Calu3 (cell line): ENCODE measurements at regions not wholly inside any gene's neighbourhood (a gene's known extent, or its start where the extent isn't known, plus 50 kb on each side); places are given as distances from the start of the nearest gene placed in this dataset.

Experiments
- BruUV-seq: library from RNA; stranded (reverse); fragments of 400-500 nt; replicated peaks from 2 replicates; lab custom pipeline; 2021; lab: Mats Ljungman, UMichigan
- CTCF ChIA-PET: fragments of 300-600 bp; sonication (Branson Sonifier 250); formaldehyde crosslinking; loops from one replicate; lab custom pipeline; 2022; ENCODE audit warnings: antibody characterized with exemption; lab: Charles Lee
- DNase-seq: peaks from one replicate; pipeline ENCODE4 v3.0.0; 2022
- H3K27ac Mint-ChIP-seq: one replicate; pipeline ENCODE4 v1.8.0; 2022; ENCODE audit warnings: mixed read lengths; ENCODE audit not compliant: unreplicated experiment
- H3K27me3 Mint-ChIP-seq: one replicate; pipeline ENCODE4 v1.8.0; 2022; ENCODE audit warnings: mixed read lengths; ENCODE audit not compliant: unreplicated experiment
- H3K36me3 Mint-ChIP-seq: one replicate; pipeline ENCODE4 v1.8.0; 2022; ENCODE audit warnings: mild to moderate bottlenecking, moderate library complexity, mixed read lengths; ENCODE audit not compliant: insufficient read depth, unreplicated experiment
- H3K4me1 Mint-ChIP-seq: one replicate; pipeline ENCODE4 v1.8.0; 2022; ENCODE audit warnings: mild to moderate bottlenecking, low read depth, mixed read lengths; ENCODE audit not compliant: unreplicated experiment
- H3K4me3 Mint-ChIP-seq: one replicate; pipeline ENCODE4 v1.8.0; 2022; ENCODE audit warnings: mild to moderate bottlenecking, low read depth, moderate library complexity, mixed read lengths; ENCODE audit not compliant: unreplicated experiment
- H3K9me3 Mint-ChIP-seq: one replicate; pipeline ENCODE4 v1.8.0; 2022; ENCODE audit warnings: low read depth, mixed read lengths; ENCODE audit not compliant: unreplicated experiment
- intact Hi-C: fragments of 100-400 bp; cut with micrococcal nuclease; formaldehyde crosslinking; loops from one replicate; pipeline ENCODE4 v1.10.0; 2022; ENCODE audit not compliant: unreplicated experiment
- TF ChIP-seq, protein P1 (sequence below): fragments of 200-600 bp; IDR thresholded peaks from one replicate; pipeline ENCODE4 v1.8.0; 2022; ENCODE audit warnings: antibody characterized with exemption; ENCODE audit not compliant: unreplicated experiment

DNA sequence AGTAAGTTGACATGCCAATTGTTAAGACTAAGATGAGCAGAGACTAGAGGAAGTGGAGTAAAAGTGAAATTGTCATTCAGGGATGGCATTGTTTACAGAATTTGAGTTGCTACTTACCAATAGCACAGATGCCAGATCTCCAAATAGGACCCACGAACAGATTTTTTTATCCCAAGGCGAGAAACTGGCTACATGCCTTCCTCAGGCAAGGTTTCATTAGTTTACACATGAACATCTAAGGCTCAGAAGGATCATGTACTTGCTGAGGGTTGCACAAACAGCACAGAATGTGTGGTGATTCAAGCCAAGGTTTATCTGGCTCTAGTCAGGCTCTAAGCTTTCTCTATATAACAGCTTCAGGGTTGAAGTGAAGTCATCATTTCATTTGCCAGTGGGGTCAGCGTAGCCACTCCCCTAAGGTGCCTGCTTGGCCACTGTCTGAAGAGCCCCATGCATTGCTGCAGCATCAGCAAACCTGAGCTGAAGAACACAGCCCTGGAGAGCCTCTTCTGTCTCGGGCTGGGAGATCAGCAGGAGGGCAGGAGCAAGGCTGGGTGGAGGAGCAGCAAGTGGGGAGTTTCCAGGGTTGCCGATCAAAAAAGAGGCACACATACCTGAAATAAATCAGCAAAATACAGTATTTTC is 193.0 kb upstream of the LCORL start:
- Mint-ChIP-seq H3K27me3 (no peaks in the 10 kb centered on the region), H3K4me3 (no peak overlapping the region), H3K4me1 (no peaks in the 10 kb centered on the region), H3K9me3 (peaks cover 2% of the 10 kb centered on the region), H3K27ac (no peak overlapping the region), H3K36me3 (no peaks in the 10 kb centered on the region)
- CTCF ChIA-PET: no interaction called here
- no peak for DNase-seq
- intact Hi-C loops: no loop called here
- no TSS peak for BruUV-seq
- TF ChIP-seq, protein P1, sequence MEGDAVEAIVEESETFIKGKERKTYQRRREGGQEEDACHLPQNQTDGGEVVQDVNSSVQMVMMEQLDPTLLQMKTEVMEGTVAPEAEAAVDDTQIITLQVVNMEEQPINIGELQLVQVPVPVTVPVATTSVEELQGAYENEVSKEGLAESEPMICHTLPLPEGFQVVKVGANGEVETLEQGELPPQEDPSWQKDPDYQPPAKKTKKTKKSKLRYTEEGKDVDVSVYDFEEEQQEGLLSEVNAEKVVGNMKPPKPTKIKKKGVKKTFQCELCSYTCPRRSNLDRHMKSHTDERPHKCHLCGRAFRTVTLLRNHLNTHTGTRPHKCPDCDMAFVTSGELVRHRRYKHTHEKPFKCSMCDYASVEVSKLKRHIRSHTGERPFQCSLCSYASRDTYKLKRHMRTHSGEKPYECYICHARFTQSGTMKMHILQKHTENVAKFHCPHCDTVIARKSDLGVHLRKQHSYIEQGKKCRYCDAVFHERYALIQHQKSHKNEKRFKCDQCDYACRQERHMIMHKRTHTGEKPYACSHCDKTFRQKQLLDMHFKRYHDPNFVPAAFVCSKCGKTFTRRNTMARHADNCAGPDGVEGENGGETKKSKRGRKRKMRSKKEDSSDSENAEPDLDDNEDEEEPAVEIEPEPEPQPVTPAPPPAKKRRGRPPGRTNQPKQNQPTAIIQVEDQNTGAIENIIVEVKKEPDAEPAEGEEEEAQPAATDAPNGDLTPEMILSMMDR: no peak

DNA sequence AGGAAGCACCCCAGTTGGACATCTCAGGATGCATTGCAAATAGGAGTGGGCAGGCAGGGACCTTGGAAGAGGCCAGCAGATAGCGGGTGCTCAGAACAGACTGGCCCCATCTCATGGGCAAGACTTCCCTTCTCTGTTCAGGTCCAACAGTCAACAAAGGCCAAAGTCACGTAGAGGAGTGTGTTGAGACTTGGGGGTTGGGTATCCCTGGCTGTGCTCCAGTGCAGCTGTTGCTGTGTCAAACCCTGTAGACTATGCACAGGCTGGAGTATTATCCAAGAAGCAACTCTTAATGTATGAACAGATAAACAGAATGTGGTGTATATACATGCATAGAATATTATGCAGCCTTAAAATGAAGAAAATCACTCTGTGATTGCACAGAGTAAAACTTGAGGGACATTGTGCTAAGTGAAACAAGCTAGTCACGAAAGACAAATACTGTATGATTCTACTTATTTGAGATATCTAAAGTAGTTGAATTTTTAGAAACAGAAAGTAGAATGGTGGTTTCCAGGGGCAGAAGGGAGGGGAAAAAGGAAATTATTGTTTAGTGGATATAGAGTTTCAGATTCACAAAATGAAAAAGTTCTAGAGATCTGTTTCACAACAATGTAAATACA is 192.1 kb upstream of the LCORL start:
- no peak for DNase-seq
- Mint-ChIP-seq H3K36me3 (no peaks in the 10 kb centered on the region), H3K27ac (no peak overlapping the region), H3K9me3 (peaks cover 2% of the 10 kb centered on the region), H3K4me3 (no peak overlapping the region), H3K27me3 (no peaks in the 10 kb centered on the region), H3K4me1 (no peaks in the 10 kb centered on the region)
- TF ChIP-seq, protein P1: no peak
- CTCF ChIA-PET: no interaction called here
- intact Hi-C loops: no loop called here
- BruUV-seq: no TSS peak

DNA sequence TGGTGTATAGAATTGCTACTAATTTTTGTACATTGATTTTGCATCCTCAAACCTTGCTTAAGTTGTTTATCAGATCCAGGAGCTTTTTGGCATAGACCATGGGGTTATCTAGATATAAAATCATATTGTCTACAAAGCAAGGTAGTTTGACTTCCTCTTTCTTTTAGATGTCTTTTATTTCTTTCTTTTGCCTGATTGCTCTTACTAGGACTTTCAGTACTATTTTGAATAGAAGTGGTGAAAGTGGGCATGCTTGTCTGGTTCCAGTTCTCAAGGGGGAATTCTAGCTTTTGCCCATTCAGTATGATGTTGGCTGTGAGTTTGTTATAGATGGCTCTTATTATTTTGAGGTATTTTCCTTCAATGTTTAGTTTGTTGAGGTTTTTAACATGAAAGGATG is 187.9 kb upstream of the LCORL start:
- Mint-ChIP-seq H3K9me3 (peaks cover 2% of the 10 kb centered on the region), H3K27ac (no peak overlapping the region), H3K4me1 (no peaks in the 10 kb centered on the region), H3K27me3 (no peaks in the 10 kb centered on the region), H3K4me3 (no peak overlapping the region), H3K36me3 (no peaks in the 10 kb centered on the region)
- BruUV-seq: no TSS peak
- DNase-seq: no peak
- intact Hi-C loops: no loop called here
- CTCF ChIA-PET: no interaction called here
- TF ChIP-seq, protein P1: no peak

DNA sequence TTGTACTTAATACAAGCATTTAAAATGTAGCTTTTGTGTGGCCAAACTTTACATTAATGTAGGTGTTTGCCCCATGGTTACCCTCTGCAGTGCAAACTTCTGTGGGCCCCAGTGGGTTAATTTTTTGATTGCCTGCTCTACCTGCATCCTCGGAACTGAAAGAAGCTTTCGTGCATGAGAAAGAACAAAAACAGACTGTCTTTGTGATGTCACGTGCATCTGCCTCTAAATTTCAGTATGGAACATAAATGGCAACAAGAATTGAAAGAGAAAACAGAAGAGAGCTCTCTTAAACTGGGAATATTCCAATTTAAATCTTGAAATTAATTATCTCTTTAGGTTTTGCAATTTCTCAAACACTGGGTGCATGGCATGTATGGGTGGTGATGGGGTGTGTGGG is 182.4 kb upstream of the LCORL start:
- no peak overlapping the region for H3K4me3 Mint-ChIP-seq
- TF ChIP-seq, protein P1: no peak
- H3K4me1 Mint-ChIP-seq: no peaks in the 10 kb centered on the region
- no TSS peak for BruUV-seq
- no peak overlapping the region for H3K27ac Mint-ChIP-seq
- CTCF ChIA-PET: no interaction called here
- DNase-seq: no peak
- H3K36me3 Mint-ChIP-seq: no peaks in the 10 kb centered on the region
- H3K9me3 Mint-ChIP-seq: peaks cover 4% of the 10 kb centered on the region
- intact Hi-C loops: no loop called here
- H3K27me3 Mint-ChIP-seq: no peaks in the 10 kb centered on the region
